Neural progenitor cell (in vitro differentiated cells): ENCODE measurements at regions not wholly inside any gene's neighbourhood (a gene's known extent, or its start where the extent isn't known, plus 50 kb on each side); places are given as distances from the start of the nearest gene placed in this dataset.
"Not testable (repeated sequence)": the region's sequence is repeated elsewhere in the genome, so short reads cannot be mapped to it uniquely, and the experiment has no call there.

Experiments
- DNase-seq: peaks from one replicate; pipeline ENCODE4 v3.0.0-alpha.2; 2016; ENCODE audit warnings: low spot score
- H2AFZ ChIP-seq: fragments of 200-600 bp; sonication (generic); replicated peaks from 2 replicates; pipeline ENCODE4 v1.6.1; 2016; ENCODE audit warnings: antibody characterized with exemption
- H3F3A ChIP-seq: fragments of 200-600 bp; sonication (generic); 2 replicates; pipeline ENCODE4 v1.6.1; 2016; ENCODE audit warnings: antibody characterized with exemption, low read depth
- H3K27ac ChIP-seq: fragments of 200-600 bp; sonication (generic); 2 replicates; pipeline ENCODE4 v1.5.1; 2016; ENCODE audit warnings: mild to moderate bottlenecking
- H3K27me3 ChIP-seq: fragments of 200-600 bp; sonication (generic); 2 replicates; pipeline ENCODE4 v1.6.1; 2016; ENCODE audit warnings: mild to moderate bottlenecking, moderate library complexity
- H3K36me3 ChIP-seq: fragments of 200-600 bp; sonication (generic); 2 replicates; pipeline ENCODE4 v1.5.1; 2016
- H3K4me1 ChIP-seq: fragments of 200-600 bp; sonication (generic); 2 replicates; pipeline ENCODE4 v1.6.1; 2016; ENCODE audit warnings: mixed run types
- H3K4me2 ChIP-seq: fragments of 200-600 bp; sonication (generic); 2 replicates; pipeline ENCODE4 v1.6.1; 2016
- H3K4me3 ChIP-seq: fragments of 200-600 bp; sonication (generic); 2 replicates; pipeline ENCODE4 v1.5.1; 2016
- H3K79me2 ChIP-seq: fragments of 200-600 bp; sonication (generic); 2 replicates; pipeline ENCODE4 v1.6.1; 2016; ENCODE audit warnings: low read depth
- H3K9ac ChIP-seq: fragments of 200-600 bp; sonication (generic); 2 replicates; pipeline ENCODE4 v1.6.1; 2016
- H3K9me3 ChIP-seq: fragments of 200-600 bp; sonication (generic); 2 replicates; pipeline ENCODE4 v1.5.1; 2016; ENCODE audit warnings: low read depth
- H4K20me1 ChIP-seq: fragments of 200-600 bp; sonication (generic); 2 replicates; pipeline ENCODE4 v1.6.1; 2016; ENCODE audit warnings: low read depth
- H3K27ac Mint-ChIP-seq: 3 replicates; pipeline ENCODE4 v1.8.0; 2021; ENCODE audit warnings: mixed read lengths
- H3K27me3 Mint-ChIP-seq: 2 replicates; pipeline ENCODE4 v1.8.0; 2022; ENCODE audit warnings: low read depth, mild to moderate bottlenecking, inconsistent platforms, moderate library complexity, mixed read lengths; ENCODE audit not compliant: insufficient read depth
- H3K36me3 Mint-ChIP-seq: 3 replicates; pipeline ENCODE4 v1.8.0; 2021; ENCODE audit warnings: mixed read lengths
- H3K4me1 Mint-ChIP-seq: 3 replicates; pipeline ENCODE4 v1.8.0; 2021; ENCODE audit warnings: mixed read lengths
- H3K4me3 Mint-ChIP-seq: 3 replicates; pipeline ENCODE4 v1.8.0; 2021; ENCODE audit warnings: mild to moderate bottlenecking, moderate library complexity, mixed read lengths
- H3K9me3 Mint-ChIP-seq: 3 replicates; pipeline ENCODE4 v1.8.0; 2020; ENCODE audit warnings: mixed read lengths
- EZH2 ChIP-seq: fragments of 200-600 bp; sonication (generic); IDR thresholded peaks from 2 replicates; pipeline ENCODE4 v1.6.1; 2017; ENCODE audit warnings: antibody characterized with exemption, mild to moderate bottlenecking, moderate library complexity
- EZH2phosphoT487 ChIP-seq: fragments of 200-600 bp; sonication (generic); IDR thresholded peaks from 2 replicates; pipeline ENCODE4 v1.6.1; 2017; ENCODE audit warnings: antibody characterized with exemption
- TF ChIP-seq, protein P1 (sequence below): fragments of 200-600 bp; sonication (generic); IDR thresholded peaks from 2 replicates; pipeline ENCODE4 v1.5.1; 2017; ENCODE audit warnings: antibody characterized with exemption, mild to moderate bottlenecking

GRCh38 chr2:144738749-144739148, 218.8 kb upstream of the ZEB2 start:
- no peaks in the 10 kb centered on the region for H3K4me1 ChIP-seq
- H3K36me3 Mint-ChIP-seq: no peaks in the 10 kb centered on the region
- H3K27ac Mint-ChIP-seq: no peak overlapping the region
- H3K27me3 Mint-ChIP-seq: peaks cover 5% of the 10 kb centered on the region
- TF ChIP-seq, protein P1, sequence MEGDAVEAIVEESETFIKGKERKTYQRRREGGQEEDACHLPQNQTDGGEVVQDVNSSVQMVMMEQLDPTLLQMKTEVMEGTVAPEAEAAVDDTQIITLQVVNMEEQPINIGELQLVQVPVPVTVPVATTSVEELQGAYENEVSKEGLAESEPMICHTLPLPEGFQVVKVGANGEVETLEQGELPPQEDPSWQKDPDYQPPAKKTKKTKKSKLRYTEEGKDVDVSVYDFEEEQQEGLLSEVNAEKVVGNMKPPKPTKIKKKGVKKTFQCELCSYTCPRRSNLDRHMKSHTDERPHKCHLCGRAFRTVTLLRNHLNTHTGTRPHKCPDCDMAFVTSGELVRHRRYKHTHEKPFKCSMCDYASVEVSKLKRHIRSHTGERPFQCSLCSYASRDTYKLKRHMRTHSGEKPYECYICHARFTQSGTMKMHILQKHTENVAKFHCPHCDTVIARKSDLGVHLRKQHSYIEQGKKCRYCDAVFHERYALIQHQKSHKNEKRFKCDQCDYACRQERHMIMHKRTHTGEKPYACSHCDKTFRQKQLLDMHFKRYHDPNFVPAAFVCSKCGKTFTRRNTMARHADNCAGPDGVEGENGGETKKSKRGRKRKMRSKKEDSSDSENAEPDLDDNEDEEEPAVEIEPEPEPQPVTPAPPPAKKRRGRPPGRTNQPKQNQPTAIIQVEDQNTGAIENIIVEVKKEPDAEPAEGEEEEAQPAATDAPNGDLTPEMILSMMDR: no peak
- no peak for TF ChIP-seq EZH2phosphoT487
- TF ChIP-seq EZH2: no peak
- no peak overlapping the region for H3K9ac ChIP-seq
- no peak overlapping the region for H3K4me2 ChIP-seq
- no peaks in the 10 kb centered on the region for H3K4me1 Mint-ChIP-seq
- no peak overlapping the region for H2AFZ ChIP-seq
- H4K20me1 ChIP-seq: no peaks in the 10 kb centered on the region
- H3K79me2 ChIP-seq: no peaks in the 10 kb centered on the region
- no peak overlapping the region for H3K4me3 Mint-ChIP-seq
- no peak overlapping the region for H3K27ac ChIP-seq
- no peaks in the 10 kb centered on the region for H3F3A ChIP-seq
- H3K36me3 ChIP-seq: no peaks in the 10 kb centered on the region
- H3K9me3 Mint-ChIP-seq: peaks cover 3% of the 10 kb centered on the region
- H3K27me3 ChIP-seq: no peaks in the 10 kb centered on the region
- no peak overlapping the region for H3K4me3 ChIP-seq
- H3K9me3 ChIP-seq: no peaks in the 10 kb centered on the region
- no peak for DNase-seq

DNA sequence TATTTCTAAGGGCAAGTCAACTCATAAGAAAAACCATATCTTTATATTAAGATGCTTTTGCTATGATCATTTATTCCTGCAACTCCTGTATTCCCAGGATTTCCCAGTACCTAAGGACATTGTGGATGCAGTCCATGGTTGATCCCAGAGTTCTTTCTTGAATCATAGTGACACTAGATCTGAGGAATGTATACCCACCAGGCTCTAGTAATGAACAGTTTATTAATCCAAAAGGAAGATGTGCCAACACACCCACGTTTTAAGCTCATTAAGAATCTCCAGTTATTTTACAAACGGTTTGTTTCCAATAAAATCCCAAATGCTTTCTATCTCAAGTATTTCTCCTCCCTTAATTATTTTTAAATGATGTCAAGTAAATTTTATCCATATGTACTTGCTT, 210.8 kb upstream of the ZEB2 start:
- no peak overlapping the region for H3K4me3 Mint-ChIP-seq
- Histone ChIP-seq H2AFZ (no peak overlapping the region), H3K27me3 (no peaks in the 10 kb centered on the region), H3K79me2 (no peaks in the 10 kb centered on the region), H3K36me3 (no peaks in the 10 kb centered on the region), H3F3A (no peaks in the 10 kb centered on the region), H3K4me3 (no peak overlapping the region), H3K9me3 (no peaks in the 10 kb centered on the region), H3K9ac (no peak overlapping the region), H3K4me1 (no peaks in the 10 kb centered on the region), H4K20me1 (no peaks in the 10 kb centered on the region), H3K27ac (no peak overlapping the region), H3K4me2 (no peak overlapping the region)
- no peaks in the 10 kb centered on the region for H3K4me1 Mint-ChIP-seq
- TF ChIP-seq EZH2phosphoT487 (no peak), EZH2 (no peak)
- TF ChIP-seq, protein P1: no peak
- H3K36me3 Mint-ChIP-seq: no peaks in the 10 kb centered on the region
- DNase-seq: no peak
- peaks cover 3% of the 10 kb centered on the region for H3K9me3 Mint-ChIP-seq
- H3K27ac Mint-ChIP-seq: no peak overlapping the region
- no peaks in the 10 kb centered on the region for H3K27me3 Mint-ChIP-seq

GRCh38 chr2:144724460-144724859, 204.5 kb upstream of the ZEB2 start:
- H3K27me3 ChIP-seq, H3K4me3 ChIP-seq, H3K79me2 ChIP-seq, H3K9me3 Mint-ChIP-seq, H4K20me1 ChIP-seq, H3K4me1 ChIP-seq, H3K4me2 ChIP-seq, H3F3A ChIP-seq, H3K27ac Mint-ChIP-seq, H3K36me3 Mint-ChIP-seq, H2AFZ ChIP-seq, H3K9ac ChIP-seq, H3K27ac ChIP-seq, H3K9me3 ChIP-seq, H3K27me3 Mint-ChIP-seq, H3K36me3 ChIP-seq, DNase-seq, H3K4me1 Mint-ChIP-seq, H3K4me3 Mint-ChIP-seq: not testable (repeated sequence)

DNA sequence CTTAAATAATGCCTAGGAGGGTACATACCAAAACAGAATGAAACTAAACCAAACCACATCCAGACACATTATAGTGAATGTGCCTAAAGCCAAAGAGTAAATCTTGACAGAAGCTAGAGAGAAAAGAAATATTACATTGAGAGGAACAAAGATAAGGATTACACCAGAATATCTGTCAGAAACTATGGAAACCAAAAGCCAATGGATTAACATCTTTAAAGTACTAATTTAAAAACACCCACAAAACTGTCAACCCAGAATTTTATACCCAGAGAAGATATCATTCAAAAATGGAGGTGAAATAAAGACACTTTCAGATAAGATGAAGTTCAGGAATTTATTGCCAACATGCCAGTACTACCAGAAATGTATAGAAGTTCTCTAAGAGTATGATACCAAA, 198.5 kb upstream of the ZEB2 start:
- no peak overlapping the region for H3K9ac ChIP-seq
- no peak overlapping the region for H3K4me2 ChIP-seq
- TF ChIP-seq, protein P1: no peak
- no peak for TF ChIP-seq EZH2phosphoT487
- TF ChIP-seq EZH2: no peak
- no peaks in the 10 kb centered on the region for H3K9me3 ChIP-seq
- H3K79me2 ChIP-seq: no peaks in the 10 kb centered on the region
- no peaks in the 10 kb centered on the region for H3K27me3 ChIP-seq
- H3K4me3 ChIP-seq: no peak overlapping the region
- Mint-ChIP-seq H3K9me3 (peaks cover 15% of the 10 kb centered on the region), H3K4me1 (no peaks in the 10 kb centered on the region), H3K36me3 (no peaks in the 10 kb centered on the region), H3K4me3 (no peak overlapping the region), H3K27me3 (peaks cover 2% of the 10 kb centered on the region), H3K27ac (no peak overlapping the region)
- DNase-seq: no peak
- no peaks in the 10 kb centered on the region for H3K4me1 ChIP-seq
- no peaks in the 10 kb centered on the region for H4K20me1 ChIP-seq
- no peaks in the 10 kb centered on the region for H3F3A ChIP-seq
- no peak overlapping the region for H2AFZ ChIP-seq
- no peaks in the 10 kb centered on the region for H3K36me3 ChIP-seq
- no peak overlapping the region for H3K27ac ChIP-seq
